ENCODE measurements at regions not wholly inside any gene's neighbourhood (a gene's known extent, or its start where the extent isn't known, plus 50 kb on each side); places are given as distances from the start of the nearest gene placed in this dataset.

DNA sequence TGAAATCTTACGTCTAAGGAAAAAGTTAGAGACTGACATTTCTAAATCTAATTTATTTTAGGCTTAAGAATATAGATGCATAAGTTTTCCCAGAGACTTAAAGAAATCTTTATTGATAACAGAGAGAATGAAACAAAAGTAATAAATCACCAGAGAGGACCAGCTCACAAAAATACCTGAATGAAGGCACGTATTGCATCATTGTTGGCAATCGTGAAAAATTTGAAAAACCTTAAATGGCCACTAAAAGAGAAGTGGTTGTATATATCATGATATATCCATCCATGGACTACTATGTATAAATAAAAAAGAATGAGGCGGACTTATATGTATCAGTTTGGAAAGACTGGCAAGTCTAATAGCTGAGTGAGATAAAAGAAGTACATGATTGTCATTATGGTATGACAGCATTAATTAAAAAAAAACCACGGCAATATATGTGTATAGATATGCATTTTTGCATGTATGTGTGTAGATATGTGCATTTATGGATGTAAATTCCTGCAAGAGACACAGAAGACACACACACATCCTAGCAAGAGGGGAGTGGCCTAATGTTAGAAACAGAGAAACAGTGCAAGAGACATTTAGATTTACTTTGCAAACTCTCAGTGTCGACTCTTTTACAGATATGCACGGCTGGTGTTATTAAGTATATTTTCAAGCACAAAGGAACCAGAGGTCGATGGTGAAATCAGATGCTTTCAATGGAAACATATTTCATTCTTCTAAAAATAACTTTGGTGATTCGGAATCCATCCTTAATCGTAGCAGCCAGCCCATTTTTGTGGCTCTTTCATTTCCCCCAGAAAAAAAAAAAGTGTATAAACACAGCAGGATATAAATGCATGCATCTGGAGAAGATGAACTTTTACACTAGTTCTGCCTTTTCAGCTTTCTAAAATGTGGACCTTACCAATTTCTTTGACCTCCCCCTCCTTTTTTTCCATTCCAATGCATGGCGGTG is 156.1 kb upstream of the SALL4 start:
- TF ChIP-seq, protein P1, sequence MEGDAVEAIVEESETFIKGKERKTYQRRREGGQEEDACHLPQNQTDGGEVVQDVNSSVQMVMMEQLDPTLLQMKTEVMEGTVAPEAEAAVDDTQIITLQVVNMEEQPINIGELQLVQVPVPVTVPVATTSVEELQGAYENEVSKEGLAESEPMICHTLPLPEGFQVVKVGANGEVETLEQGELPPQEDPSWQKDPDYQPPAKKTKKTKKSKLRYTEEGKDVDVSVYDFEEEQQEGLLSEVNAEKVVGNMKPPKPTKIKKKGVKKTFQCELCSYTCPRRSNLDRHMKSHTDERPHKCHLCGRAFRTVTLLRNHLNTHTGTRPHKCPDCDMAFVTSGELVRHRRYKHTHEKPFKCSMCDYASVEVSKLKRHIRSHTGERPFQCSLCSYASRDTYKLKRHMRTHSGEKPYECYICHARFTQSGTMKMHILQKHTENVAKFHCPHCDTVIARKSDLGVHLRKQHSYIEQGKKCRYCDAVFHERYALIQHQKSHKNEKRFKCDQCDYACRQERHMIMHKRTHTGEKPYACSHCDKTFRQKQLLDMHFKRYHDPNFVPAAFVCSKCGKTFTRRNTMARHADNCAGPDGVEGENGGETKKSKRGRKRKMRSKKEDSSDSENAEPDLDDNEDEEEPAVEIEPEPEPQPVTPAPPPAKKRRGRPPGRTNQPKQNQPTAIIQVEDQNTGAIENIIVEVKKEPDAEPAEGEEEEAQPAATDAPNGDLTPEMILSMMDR (conservative IDR thresholded peaks at IDR 0.05 in 1 of 2, IDR thresholded peaks at IDR 0.05 in 1 of 2; ENCODE audit: extremely low read depth in 1 of 2, insufficient read depth in 1 of 2, low read depth in 1 of 2, low read length in 2 of 2): no peak
- TF ChIP-seq EZH2 (IDR thresholded peaks at IDR 0.05; ENCODE audit: borderline replicate concordance, low read length): no peak

All from mammary epithelial cell (primary cell).